Stimulated activated CD8-positive, alpha-beta memory T cell treated with anti-CD3 and anti-CD28 coated beads, Interleukin-4, amount 100 ng/mL, for 4 hours (primary cell): ENCODE measurements at regions not wholly inside any gene's neighbourhood (a gene's known extent, or its start where the extent isn't known, plus 50 kb on each side); places are given as distances from the start of the nearest gene placed in this dataset.

Experiments
- DNase-seq, 2 donors: peaks; one replicate each; pipeline ENCODE4 v3.0.0-alpha.2; 2020; ENCODE audit warnings: low read depth in 2 of 2, low spot score in 1 of 2

- no peak for DNase-seq
Measured at GRCh38 chr2:217108575-217109027, 248.7 kb upstream of the TNP1 start.

GRCh38 chr2:217108086-217108485 is 248.2 kb upstream of the TNP1 start:
- no peak for DNase-seq

- no peak for DNase-seq
Measured at GRCh38 chr2:217107480-217107879, 247.6 kb upstream of the TNP1 start.

GRCh38 chr2:217106650-217107014 is 246.8 kb upstream of the TNP1 start:
- no peak for DNase-seq

DNA sequence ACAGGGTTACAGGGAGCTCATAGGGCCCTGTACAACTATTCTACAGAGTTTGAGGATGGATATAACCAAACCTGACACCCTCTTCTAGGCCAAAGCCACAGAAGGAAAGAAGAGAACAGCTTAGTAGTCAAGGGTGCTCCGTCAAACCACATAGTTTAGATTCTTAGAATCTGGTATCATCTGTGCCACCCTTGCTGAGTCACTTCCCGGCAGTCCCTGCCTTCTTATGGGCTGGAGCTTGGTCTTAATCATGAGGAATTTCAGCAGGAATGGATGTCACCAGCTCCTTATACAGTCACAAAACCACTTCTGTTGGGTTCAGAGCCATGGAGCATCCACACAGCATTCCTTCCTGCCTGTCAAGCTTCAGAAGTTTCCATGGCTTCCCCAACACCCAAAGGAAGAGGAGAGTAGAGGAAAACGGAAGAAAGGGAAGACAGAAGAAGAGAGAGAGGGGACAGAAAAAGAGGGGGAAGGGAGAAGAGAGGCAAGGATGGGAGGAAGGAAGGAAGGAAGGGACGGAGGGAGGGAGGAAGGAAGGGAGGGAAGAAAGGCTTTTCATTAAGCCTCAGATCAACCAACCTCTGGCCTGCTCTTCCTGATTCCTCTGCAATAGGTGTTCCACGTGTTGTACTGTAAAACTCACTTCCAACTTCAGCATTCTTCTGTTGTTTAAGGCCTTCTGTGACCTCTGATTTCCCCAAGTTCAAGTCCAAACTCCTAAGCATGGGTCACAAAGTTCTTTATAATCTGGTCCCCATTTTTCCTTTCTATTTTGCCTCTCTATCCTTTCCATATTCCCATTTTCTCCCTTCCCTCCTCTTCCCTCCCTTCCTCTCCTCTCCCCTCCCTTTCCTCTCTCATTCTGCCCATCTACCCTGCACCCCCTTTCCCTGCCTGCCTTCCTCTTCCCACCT is 246.1 kb upstream of the TNP1 start:
- no peak for DNase-seq

GRCh38 chr2:217103752-217104545 is 244.1 kb upstream of the TNP1 start:
- DNase-seq, result no peak

- DNase-seq, result no peak
Measured at GRCh38 chr2:217102956-217103355, 243.1 kb upstream of the TNP1 start.

- no peak for DNase-seq
Measured at GRCh38 chr2:217101972-217102371, 242.1 kb upstream of the TNP1 start.

GRCh38 chr2:217099561-217099960 is 239.7 kb upstream of the TNP1 start:
- DNase-seq, result no peak

- no peak for DNase-seq
Measured at GRCh38 chr2:217098435-217098834, 238.6 kb upstream of the TNP1 start.

- DNase-seq, result no peak
Measured at GRCh38 chr2:217097346-217097745, 237.5 kb upstream of the TNP1 start.

- no peak for DNase-seq
Measured at GRCh38 chr2:217096474-217097225, 236.8 kb upstream of the TNP1 start.

DNA sequence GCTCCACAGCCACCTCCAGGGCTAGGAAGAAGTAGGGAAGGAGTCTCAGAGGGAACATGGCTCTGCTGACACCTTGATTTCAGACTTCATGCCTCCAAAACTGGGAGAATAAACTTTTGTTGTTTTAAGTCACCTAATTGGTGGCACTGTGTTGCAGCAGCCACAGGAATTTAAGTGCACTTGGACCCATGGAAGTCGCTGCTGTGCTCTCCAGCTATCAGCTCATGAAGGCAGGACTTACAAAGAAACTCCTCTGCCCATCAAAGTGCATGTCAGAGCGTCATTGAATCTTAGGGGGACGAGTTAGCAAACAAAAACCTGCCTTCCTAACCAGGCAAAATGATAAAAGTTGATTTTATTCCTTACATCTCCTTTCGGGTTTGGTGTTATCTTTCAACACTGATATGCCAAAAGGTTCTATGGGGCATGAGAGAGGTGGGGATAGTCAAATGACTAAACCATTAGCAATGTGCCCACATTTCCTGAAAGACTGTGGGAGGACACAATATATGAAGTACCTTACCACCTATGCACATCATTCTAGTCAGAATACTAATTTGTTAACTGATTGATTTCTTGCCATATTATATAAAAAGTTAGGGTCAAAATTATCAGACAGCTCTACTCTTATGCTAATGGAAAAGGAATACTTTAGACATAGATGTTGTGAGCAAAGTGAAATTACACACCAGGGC is 235.8 kb upstream of the TNP1 start:
- DNase-seq, result no peak

- no peak for DNase-seq
Measured at GRCh38 chr2:217092710-217093379, 233.0 kb upstream of the TNP1 start.

DNA sequence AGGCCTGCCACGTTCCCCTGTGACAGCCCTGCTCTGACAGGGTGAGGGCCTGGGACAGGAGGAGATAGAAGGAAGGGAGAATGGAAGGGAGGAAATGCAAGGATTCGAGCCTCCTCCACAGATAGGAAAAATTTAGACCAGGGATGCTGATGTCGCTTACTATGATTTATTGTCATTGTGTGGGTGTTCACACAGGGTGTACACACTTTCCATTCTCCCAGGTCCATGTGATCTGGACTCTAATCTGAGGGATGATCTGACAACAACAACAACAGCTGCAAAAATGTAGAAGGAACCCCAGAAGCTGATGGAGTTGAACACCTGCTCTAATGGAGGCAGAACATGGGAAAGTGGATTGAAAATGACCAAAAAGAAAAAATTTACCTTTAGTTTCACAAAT is 231.7 kb upstream of the TNP1 start:
- DNase-seq, result no peak

DNA sequence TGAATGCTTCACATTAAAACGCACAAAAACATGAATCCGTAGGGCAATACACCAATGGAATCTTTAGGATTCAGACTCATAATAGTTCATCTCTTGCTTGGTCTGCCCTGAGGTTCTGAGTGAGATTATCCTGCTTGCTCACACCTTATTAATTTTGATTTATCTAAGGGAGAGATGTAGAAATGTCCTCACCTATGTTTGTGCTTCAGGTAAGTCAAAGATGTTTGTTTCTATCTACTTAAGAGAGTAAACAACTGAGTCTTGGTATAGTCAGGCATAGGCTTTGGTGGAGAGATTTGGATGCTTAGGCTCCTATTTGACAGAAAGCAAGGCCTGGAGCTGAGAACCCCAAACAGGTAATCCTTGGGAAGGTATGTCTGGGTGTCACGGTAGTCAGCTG is 231.0 kb upstream of the TNP1 start:
- DNase-seq, result no peak

- DNase-seq, result no peak
Measured at GRCh38 chr2:217090024-217090473, 230.2 kb upstream of the TNP1 start.

DNA sequence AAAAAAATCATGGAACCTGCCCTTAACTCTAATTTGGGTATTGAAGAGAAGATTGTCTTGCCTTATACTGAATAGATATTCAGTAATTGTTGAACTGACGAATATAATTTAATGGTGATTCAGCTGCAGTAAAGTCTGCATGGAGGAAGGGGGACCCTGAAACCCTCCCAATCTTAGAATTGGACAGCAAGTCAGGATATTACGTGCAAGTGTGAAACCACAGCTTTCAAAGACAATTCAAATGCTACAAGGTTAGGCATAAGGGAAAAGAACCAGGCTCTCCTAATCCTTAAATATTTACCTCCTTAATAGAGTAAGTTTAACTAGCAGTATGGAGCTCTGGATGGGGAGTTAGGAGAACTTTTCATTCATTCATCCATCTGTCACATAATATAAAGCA is 226.9 kb upstream of the TNP1 start:
- DNase-seq, result no peak

DNA sequence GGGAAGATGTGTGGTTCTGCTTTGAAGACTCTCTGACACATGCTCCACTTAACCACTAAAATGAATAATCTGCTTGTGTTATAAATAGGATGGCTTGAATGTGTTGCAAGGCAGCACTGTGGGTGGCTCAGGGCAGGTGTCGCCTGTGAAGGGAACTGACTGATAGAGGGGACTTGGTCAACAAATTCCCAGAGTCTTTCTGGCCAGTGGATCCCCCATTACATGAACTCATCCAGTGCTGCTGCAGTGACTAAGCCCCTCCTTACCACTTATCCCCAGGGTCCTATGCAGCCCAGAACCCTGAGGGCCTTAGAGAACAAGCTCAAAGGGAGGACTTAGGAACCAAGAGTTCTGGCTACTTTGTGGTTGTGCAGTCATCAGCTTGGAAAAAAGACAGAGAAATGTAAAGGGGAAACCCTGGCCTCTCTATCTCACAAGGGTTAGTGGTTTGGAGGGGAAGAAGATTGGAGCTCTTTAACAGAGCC is 226.2 kb upstream of the TNP1 start:
- DNase-seq, result no peak

DNA sequence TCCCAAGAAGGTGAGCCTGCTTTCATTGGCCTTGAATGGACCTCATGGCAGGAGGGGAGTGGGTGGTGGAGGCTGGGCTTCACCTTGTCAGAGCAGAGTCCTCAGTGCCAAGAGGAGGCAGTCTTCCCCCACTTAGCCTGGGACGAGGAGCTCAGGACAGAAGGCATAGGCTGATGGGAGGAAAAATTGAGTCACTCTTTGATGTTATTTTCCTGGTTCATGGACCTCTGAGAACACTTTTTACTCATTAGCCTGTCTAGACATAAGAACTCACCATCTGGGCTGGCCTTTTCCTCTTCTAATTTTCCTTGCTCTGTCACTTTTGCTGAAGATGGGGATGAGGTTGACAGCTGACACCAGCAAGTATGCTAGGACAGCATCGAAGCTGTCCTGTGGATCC is 225.7 kb upstream of the TNP1 start:
- no peak for DNase-seq
